ENCODE measurements at regions not wholly inside any gene's neighbourhood (a gene's known extent, or its start where the extent isn't known, plus 50 kb on each side); places are given as distances from the start of the nearest gene placed in this dataset.
"Not testable (repeated sequence)": the region's sequence is repeated elsewhere in the genome, so short reads cannot be mapped to it uniquely, and the experiment has no call there.

- Mint-ChIP-seq H3K9me3 (no peaks in the 10 kb centered on the region), H3K4me3 (no peak overlapping the region), H3K27ac (no peak overlapping the region), H3K36me3 (no peaks in the 10 kb centered on the region), H3K4me1 (ENCODE audit: low read depth) (no peaks in the 10 kb centered on the region), H3K27me3 (peaks cover 10% of the 10 kb centered on the region)
- CTCF ChIA-PET, result interaction anchor here (0.7 to 1.6 kb wide), 4 partner anchors 12 to 125 kb away, joined by 3 to 4 read pairs (median 4); no protein-coding TSS in a partner anchor
- POLR2A ChIA-PET, result no interaction called here
- intact Hi-C loops (cut with micrococcal nuclease), result no loop called here
- no peak for DNase-seq
These were observed 182.1 kb downstream of the RPIA start for GRCh38 chr2:88873620-88874019.

DNA sequence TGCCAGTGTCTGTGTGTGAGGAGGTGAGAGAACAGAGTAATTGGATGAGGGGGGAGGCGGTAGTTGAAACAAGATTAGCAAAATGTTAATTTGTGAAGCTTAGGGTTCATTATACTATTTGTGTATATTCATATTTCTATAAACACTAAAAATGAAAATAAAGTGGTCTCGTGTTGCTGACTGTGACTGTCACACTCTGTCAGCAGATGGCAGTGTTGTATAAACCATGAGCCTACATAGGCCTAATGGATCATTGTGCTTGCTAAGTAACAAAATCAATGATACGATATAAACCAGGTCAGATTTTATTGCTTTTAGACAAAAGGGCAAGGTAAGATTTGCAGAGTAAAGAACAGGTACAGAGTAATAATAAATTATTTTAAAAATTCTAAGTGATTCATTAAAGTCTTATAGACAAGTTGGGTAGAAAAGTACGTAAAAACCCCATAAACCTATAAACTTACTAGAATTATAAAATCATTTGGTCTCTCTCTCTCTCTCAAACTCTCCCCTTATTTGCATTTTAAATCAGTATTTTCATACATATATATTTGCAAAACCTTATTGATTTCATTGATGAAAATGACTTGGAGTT, 182.7 kb downstream of the RPIA start:
- intact Hi-C loops (cut with micrococcal nuclease), result no loop called here
- CTCF ChIA-PET, result interaction anchor here (1.0 to 1.6 kb wide), 3 partner anchors 12 to 27 kb away, joined by 3 to 4 read pairs (median 4); no protein-coding TSS in a partner anchor
- H3K4me3 Mint-ChIP-seq, result no peak overlapping the region
- POLR2A ChIA-PET, result no interaction called here
- peaks cover 8% of the 10 kb centered on the region for H3K27me3 Mint-ChIP-seq
- H3K27ac Mint-ChIP-seq, result no peak overlapping the region
- peak; percentile 38 for DNase-seq
- no peaks in the 10 kb centered on the region for H3K36me3 Mint-ChIP-seq
- H3K9me3 Mint-ChIP-seq, result no peaks in the 10 kb centered on the region
- no peaks in the 10 kb centered on the region for H3K4me1 Mint-ChIP-seq (ENCODE audit: low read depth)

- intact Hi-C loops (cut with micrococcal nuclease), result no loop called here
- no peak overlapping the region for H3K27ac Mint-ChIP-seq
- H3K9me3 Mint-ChIP-seq, result no peaks in the 10 kb centered on the region
- peaks cover 7% of the 10 kb centered on the region for H3K27me3 Mint-ChIP-seq
- no peaks in the 10 kb centered on the region for H3K4me1 Mint-ChIP-seq (ENCODE audit: low read depth)
- ChIA-PET CTCF (interaction anchor here (1.0 kb wide), 1 partner anchor 58 kb away, joined by 3 read pairs; no protein-coding TSS in a partner anchor), POLR2A (no interaction called here)
- no peak for DNase-seq
- no peaks in the 10 kb centered on the region for H3K36me3 Mint-ChIP-seq
- no peak overlapping the region for H3K4me3 Mint-ChIP-seq
These were observed 184.3 kb downstream of the RPIA start for GRCh38 chr2:88875736-88876135.

GRCh38 chr2:88880441-88880953, 189.0 kb downstream of the RPIA start:
- CTCF ChIA-PET, result interaction anchor here (0.7 to 2.4 kb wide), 30 partner anchors 9 to 281 kb away, joined by 3 to 17 read pairs (median 5); no protein-coding TSS in a partner anchor
- Mint-ChIP-seq H3K27ac (no peak overlapping the region), H3K4me1 (ENCODE audit: low read depth) (no peaks in the 10 kb centered on the region), H3K36me3 (no peaks in the 10 kb centered on the region), H3K4me3 (no peak overlapping the region), H3K9me3 (no peaks in the 10 kb centered on the region), H3K27me3 (peaks cover 14% of the 10 kb centered on the region)
- peak; percentile 34 for DNase-seq
- POLR2A ChIA-PET, result no interaction called here
- intact Hi-C loops (cut with micrococcal nuclease), result loop anchor here (5.0 to 10.0 kb wide), 2 partner anchors 64 to 138 kb away; no protein-coding TSS in a partner anchor

DNA sequence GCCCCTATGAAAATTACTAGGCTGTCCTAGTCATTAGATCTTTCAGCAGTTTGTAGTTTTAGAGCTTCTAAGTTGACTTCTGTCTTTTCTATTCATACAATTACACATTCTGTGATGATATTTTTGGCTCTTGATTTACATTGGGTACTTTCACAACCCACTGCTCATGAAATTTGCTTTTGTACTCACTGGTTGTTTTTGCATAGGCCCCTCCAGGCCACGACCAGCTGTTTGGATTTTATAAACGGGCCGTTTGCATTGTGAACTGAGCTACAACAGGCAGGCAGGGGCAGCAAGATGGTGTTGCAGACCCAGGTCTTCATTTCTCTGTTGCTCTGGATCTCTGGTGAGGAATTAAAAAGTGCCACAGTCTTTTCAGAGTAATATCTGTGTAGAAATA, 193.8 kb downstream of the RPIA start:
- H3K27ac Mint-ChIP-seq, result no peak overlapping the region
- intact Hi-C loops (cut with micrococcal nuclease), result loop anchor here (10.0 kb wide), 1 partner anchor 60 kb away; no protein-coding TSS in a partner anchor
- H3K27me3 Mint-ChIP-seq, result peaks cover 18% of the 10 kb centered on the region
- CTCF ChIA-PET, result no interaction called here
- H3K4me3 Mint-ChIP-seq, result no peak overlapping the region
- no peak for DNase-seq
- H3K4me1 Mint-ChIP-seq (ENCODE audit: low read depth), result no peaks in the 10 kb centered on the region
- no peaks in the 10 kb centered on the region for H3K36me3 Mint-ChIP-seq
- no peaks in the 10 kb centered on the region for H3K9me3 Mint-ChIP-seq
- POLR2A ChIA-PET, result interaction anchor here (1.0 kb wide), 1 partner anchor 12 kb away, joined by 3 read pairs; no protein-coding TSS in a partner anchor

DNA sequence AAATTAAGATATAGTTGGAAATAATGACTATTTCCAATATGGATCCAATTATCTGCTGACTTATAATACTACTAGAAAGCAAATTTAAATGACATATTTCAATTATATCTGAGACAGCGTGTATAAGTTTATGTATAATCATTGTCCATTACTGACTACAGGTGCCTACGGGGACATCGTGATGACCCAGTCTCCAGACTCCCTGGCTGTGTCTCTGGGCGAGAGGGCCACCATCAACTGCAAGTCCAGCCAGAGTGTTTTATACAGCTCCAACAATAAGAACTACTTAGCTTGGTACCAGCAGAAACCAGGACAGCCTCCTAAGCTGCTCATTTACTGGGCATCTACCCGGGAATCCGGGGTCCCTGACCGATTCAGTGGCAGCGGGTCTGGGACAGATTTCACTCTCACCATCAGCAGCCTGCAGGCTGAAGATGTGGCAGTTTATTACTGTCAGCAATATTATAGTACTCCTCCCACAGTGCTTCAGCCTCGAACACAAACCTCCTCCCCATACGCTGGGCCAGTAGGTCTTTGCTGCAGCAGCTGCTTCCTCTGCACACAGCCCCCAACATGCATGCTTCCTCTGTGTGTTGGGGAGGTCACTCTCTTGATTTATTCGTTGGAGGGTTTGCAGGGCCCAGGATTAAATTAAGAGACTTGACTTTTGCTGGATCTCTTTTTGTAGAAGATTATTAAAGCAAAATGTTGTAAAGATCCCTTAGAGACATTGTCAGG, 194.4 kb downstream of the RPIA start:
- no peak overlapping the region for H3K4me3 Mint-ChIP-seq
- DNase-seq, result no peak
- intact Hi-C loops (cut with micrococcal nuclease), result loop anchor here (10.0 kb wide), 1 partner anchor 59 kb away; no protein-coding TSS in a partner anchor
- POLR2A ChIA-PET, result interaction anchor here (1.0 kb wide), 1 partner anchor 11 kb away, joined by 3 read pairs; no protein-coding TSS in a partner anchor
- H3K4me1 Mint-ChIP-seq (ENCODE audit: low read depth), result no peaks in the 10 kb centered on the region
- H3K27me3 Mint-ChIP-seq, result peaks cover 19% of the 10 kb centered on the region
- no peaks in the 10 kb centered on the region for H3K9me3 Mint-ChIP-seq
- H3K36me3 Mint-ChIP-seq, result no peaks in the 10 kb centered on the region
- CTCF ChIA-PET, result no interaction called here
- H3K27ac Mint-ChIP-seq, result no peak overlapping the region

GRCh38 chr2:88887466-88887865, 196.0 kb downstream of the RPIA start:
- H3K27ac Mint-ChIP-seq; DNase-seq; H3K9me3 Mint-ChIP-seq; H3K36me3 Mint-ChIP-seq; POLR2A ChIA-PET; CTCF ChIA-PET; H3K4me1 Mint-ChIP-seq (ENCODE audit: low read depth); H3K4me3 Mint-ChIP-seq: not testable (repeated sequence)
- H3K27me3 Mint-ChIP-seq, result peaks cover 11% of the 10 kb centered on the region
- intact Hi-C loops (cut with micrococcal nuclease), result loop anchor here (10.0 kb wide), 1 partner anchor 57 kb away; no protein-coding TSS in a partner anchor

DNA sequence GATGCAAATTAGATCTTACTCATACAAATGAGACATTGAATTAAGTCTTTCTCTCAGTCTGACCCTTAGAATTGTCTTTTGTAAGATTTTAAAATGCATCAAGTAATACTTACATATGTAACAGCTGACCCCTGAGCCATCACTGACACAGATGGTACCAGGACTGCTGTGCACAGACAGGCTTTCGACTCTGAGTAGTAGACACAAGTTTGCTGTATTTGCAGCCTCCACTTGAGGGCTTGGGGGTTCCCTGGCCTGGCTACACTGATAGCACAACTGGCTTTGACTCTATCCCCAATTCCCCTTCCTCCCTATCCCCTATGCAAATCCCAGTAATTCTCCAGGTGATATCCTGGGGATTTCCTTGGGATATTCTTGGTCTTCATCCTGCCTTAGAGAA, 200.7 kb downstream of the RPIA start:
- H3K27ac Mint-ChIP-seq, result no peak overlapping the region
- no peak overlapping the region for H3K4me3 Mint-ChIP-seq
- no peak for DNase-seq
- peaks cover 9% of the 10 kb centered on the region for H3K27me3 Mint-ChIP-seq
- H3K36me3 Mint-ChIP-seq, result no peaks in the 10 kb centered on the region
- no peaks in the 10 kb centered on the region for H3K4me1 Mint-ChIP-seq (ENCODE audit: low read depth)
- intact Hi-C loops (cut with micrococcal nuclease), result no loop called here
- ChIA-PET POLR2A (no interaction called here), CTCF (interaction anchor here (0.8 to 2.1 kb wide), 3 partner anchors 10 to 60 kb away, joined by 3 to 14 read pairs (median 3); no protein-coding TSS in a partner anchor)
- no peaks in the 10 kb centered on the region for H3K9me3 Mint-ChIP-seq

- no peaks in the 10 kb centered on the region for H3K4me1 Mint-ChIP-seq (ENCODE audit: low read depth)
- ChIA-PET CTCF (interaction anchor here (1.3 to 2.1 kb wide), 2 partner anchors 13 to 61 kb away, joined by 3 to 14 read pairs; no protein-coding TSS in a partner anchor), POLR2A (no interaction called here)
- no peak for DNase-seq
- no peak overlapping the region for H3K27ac Mint-ChIP-seq
- H3K36me3 Mint-ChIP-seq, result no peaks in the 10 kb centered on the region
- no peak overlapping the region for H3K4me3 Mint-ChIP-seq
- peaks cover 10% of the 10 kb centered on the region for H3K27me3 Mint-ChIP-seq
- intact Hi-C loops (cut with micrococcal nuclease), result no loop called here
- no peaks in the 10 kb centered on the region for H3K9me3 Mint-ChIP-seq
These were observed 201.3 kb downstream of the RPIA start for GRCh38 chr2:88892788-88893187.

DNA sequence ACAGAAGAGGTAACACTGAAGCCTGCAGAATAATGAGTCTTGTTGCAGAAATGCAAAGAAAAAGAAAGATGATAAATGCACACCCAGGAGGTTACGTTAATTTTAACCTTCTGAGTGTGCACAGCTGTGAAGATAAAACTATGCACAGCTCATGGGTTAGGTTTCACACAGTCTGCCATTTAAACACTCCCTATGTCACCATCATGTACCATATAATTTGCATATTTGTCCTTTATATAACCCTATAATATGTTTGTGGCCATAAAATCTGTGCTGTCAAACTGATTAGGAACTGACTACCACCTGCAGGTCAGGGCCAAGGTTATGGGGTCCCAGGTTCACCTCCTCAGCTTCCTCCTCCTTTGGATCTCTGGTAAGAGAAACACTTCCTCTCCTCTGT, 205.5 kb downstream of the RPIA start:
- ChIA-PET POLR2A (interaction anchor here (1.0 kb wide), 1 partner anchor 11 kb away, joined by 3 read pairs; no protein-coding TSS in a partner anchor), CTCF (no interaction called here)
- no peaks in the 10 kb centered on the region for H3K36me3 Mint-ChIP-seq
- no peak overlapping the region for H3K27ac Mint-ChIP-seq
- peaks cover 12% of the 10 kb centered on the region for H3K27me3 Mint-ChIP-seq
- H3K4me3 Mint-ChIP-seq, result no peak overlapping the region
- intact Hi-C loops (cut with micrococcal nuclease), result no loop called here
- no peaks in the 10 kb centered on the region for H3K4me1 Mint-ChIP-seq (ENCODE audit: low read depth)
- H3K9me3 Mint-ChIP-seq, result peaks cover 3% of the 10 kb centered on the region
- DNase-seq, result no peak

DNA sequence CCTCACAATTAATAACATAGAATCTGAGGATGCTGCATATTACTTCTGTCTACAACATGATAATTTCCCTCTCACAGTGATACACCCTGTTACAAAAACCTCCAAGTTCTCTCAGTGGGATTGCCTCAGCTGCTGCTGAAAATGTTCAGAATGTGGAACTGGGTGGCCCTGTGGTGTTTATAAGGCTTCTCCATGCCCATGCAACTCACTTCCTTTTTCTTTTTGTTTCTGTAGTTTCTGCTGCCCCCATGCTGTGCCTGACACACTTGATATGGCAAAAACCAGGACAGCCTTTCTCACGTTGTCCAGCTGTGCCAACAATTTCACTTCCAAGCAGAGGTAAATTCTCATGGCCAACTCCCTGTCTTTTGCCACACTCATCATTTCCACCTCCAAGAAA, 206.2 kb downstream of the RPIA start:
- POLR2A ChIA-PET, result no interaction called here
- H3K36me3 Mint-ChIP-seq, result no peaks in the 10 kb centered on the region
- H3K4me1 Mint-ChIP-seq (ENCODE audit: low read depth), result no peaks in the 10 kb centered on the region
- H3K4me3 Mint-ChIP-seq, result no peak overlapping the region
- CTCF ChIA-PET, result no interaction called here
- no peak overlapping the region for H3K27ac Mint-ChIP-seq
- H3K27me3 Mint-ChIP-seq, result peaks cover 10% of the 10 kb centered on the region
- no peak for DNase-seq
- intact Hi-C loops (cut with micrococcal nuclease), result no loop called here
- peaks cover 3% of the 10 kb centered on the region for H3K9me3 Mint-ChIP-seq

GRCh38 chr2:88903749-88904353, 212.4 kb downstream of the RPIA start:
- no peak for DNase-seq
- Mint-ChIP-seq H3K27me3 (peaks cover 16% of the 10 kb centered on the region), H3K27ac (no peak overlapping the region), H3K4me3 (no peak overlapping the region), H3K36me3 (no peaks in the 10 kb centered on the region), H3K4me1 (ENCODE audit: low read depth) (no peaks in the 10 kb centered on the region), H3K9me3 (peaks cover 3% of the 10 kb centered on the region)
- intact Hi-C loops (cut with micrococcal nuclease), result no loop called here
- ChIA-PET POLR2A (no interaction called here), CTCF (interaction anchor here (0.6 to 1.0 kb wide), 3 partner anchors 8 to 11 kb away, joined by 3 to 4 read pairs (median 4); no protein-coding TSS in a partner anchor)
